ENCODE measurements at regions not wholly inside any gene's neighbourhood (a gene's known extent, or its start where the extent isn't known, plus 50 kb on each side); places are given as distances from the start of the nearest gene placed in this dataset.

DNA sequence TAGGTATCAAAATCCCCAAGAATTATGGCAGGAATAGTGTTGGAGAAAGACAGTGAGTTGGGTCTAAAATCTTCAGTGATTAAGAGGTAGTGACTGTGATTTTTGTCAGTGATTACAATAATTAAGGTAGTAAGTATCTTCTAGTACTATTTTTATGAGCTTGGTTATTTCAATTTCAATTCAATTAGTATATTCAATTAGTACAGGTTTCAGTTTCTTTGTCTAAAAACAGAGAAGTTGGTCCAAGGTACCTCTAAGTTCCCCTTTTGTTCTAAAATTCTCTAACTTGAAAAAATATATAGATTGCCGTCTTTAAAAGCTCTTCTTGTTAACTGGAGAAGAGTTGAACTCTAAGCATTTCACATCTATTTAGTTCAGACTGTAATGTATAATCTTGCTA is 82.9 kb downstream of the OTUD1 start:
- TF ChIP-seq, protein P1, sequence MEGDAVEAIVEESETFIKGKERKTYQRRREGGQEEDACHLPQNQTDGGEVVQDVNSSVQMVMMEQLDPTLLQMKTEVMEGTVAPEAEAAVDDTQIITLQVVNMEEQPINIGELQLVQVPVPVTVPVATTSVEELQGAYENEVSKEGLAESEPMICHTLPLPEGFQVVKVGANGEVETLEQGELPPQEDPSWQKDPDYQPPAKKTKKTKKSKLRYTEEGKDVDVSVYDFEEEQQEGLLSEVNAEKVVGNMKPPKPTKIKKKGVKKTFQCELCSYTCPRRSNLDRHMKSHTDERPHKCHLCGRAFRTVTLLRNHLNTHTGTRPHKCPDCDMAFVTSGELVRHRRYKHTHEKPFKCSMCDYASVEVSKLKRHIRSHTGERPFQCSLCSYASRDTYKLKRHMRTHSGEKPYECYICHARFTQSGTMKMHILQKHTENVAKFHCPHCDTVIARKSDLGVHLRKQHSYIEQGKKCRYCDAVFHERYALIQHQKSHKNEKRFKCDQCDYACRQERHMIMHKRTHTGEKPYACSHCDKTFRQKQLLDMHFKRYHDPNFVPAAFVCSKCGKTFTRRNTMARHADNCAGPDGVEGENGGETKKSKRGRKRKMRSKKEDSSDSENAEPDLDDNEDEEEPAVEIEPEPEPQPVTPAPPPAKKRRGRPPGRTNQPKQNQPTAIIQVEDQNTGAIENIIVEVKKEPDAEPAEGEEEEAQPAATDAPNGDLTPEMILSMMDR (IDR thresholded peaks at IDR 0.05): no peak
- TF ChIP-seq REST (IDR thresholded peaks at IDR 0.05; ENCODE audit: insufficient read depth in 1 of 2, low read depth in 2 of 2, low read length in 1 of 2): no peak
